HG02678 (cell line): ENCODE measurements at regions not wholly inside any gene's neighbourhood (a gene's known extent, or its start where the extent isn't known, plus 50 kb on each side); places are given as distances from the start of the nearest gene placed in this dataset.
A peak's percentile ranks its signal among the peaks of the same experiment; 100 is the strongest.

Experiments
- ATAC-seq: cut with Tn5 transposase; IDR thresholded peaks from one replicate; pipeline ENCODE4 v1.9.1; 2021; ENCODE audit warnings: mild to moderate bottlenecking, moderate library complexity; ENCODE audit not compliant: unreplicated experiment

DNA sequence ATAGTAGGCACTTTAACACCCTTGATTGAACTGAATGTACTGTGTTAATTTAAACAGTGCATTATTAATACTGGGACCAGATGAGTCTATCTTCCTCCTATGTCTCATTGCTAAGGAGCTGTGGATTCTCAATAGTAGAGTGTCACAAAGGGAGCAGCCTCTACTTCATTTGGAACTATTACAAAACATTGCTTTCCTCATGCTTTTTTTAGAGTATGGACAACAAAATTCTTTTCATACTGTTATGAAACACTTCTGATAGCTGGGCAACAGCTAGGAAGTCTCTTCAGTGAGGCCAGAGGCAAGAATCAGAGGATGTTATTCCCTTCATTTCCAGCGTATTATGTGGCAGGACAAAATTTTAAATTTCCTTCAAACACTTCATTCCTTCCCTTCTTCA, 160.8 kb downstream of the FBXO8 start:
- ATAC-seq, result no peak

DNA sequence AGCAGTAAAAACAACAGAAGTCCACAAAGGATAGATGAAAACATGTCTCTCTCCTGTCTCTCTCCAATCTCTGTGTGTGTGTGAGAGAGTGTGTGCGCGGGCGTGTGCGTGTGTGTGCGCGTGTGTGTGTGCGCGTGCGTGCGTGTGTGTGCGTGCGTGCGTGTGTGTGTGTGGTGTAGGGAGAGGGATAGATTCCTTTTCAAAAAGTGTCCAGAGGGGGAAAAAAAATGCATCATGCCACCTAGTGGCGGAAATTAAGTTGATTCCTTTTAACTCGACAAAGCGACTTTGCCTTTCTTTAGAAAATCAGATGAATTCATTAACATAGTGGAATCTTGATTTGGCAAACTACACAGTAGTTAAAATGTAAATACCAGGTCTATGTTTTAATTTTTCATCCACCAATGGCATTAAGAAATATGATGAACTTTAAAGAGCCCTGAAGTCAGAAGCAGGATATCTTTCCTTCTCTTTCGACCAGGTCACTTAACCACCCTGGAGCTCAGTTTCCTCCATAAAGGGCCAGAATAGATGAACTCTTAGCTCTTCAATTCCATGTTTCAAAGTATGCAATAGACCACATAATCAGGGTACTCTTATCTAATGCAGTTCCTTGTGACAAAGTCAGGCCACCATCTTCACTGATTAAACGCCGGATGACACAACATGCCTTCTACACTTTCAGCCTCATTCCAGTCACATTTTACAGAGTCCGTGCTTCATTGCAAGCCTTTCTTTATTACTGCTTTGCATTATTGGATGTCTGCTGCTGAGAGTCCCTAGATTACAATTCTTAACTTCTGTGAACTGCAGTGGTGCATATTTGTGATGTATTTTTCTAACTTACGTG, 162.8 kb downstream of the FBXO8 start:
- ATAC-seq, result peak; percentile 58

DNA sequence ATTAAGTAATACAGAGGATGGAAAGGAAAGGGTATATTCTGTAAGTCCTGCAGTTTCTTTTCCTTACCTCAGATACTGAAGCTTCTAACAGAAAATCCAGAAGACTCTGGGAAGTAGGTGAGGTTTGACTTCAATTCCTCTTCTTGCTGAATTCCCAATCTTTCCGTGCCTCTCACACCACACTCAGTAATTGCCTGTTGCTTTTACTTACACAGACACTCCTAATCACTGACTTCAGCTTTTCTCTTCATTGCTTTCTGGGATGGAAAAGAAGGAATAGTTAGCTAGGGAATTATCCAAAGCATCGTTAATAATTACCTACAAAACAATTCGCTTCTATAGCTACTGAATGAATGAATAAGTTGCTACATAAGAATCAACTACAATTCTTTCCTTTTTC, 163.6 kb downstream of the FBXO8 start:
- ATAC-seq, result no peak

DNA sequence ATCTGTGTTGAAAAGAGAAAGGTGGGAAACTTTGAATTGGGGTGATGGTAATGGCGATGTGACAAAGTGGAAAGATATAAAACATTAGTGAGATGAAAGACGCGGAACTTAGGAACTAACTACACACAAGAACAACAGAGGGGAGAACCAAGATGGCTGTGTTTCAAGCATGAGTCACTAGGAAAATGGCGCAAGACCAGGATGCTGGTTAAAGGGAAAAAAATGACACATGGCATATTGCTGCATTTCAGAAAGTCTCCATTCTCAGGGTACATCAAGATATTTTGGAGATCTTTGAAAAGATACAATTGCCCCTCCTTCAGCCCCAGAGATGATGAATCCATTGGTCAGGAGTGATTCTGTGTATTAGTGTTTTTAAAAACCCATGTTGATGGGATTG, 164.4 kb downstream of the FBXO8 start:
- ATAC-seq, result no peak

DNA sequence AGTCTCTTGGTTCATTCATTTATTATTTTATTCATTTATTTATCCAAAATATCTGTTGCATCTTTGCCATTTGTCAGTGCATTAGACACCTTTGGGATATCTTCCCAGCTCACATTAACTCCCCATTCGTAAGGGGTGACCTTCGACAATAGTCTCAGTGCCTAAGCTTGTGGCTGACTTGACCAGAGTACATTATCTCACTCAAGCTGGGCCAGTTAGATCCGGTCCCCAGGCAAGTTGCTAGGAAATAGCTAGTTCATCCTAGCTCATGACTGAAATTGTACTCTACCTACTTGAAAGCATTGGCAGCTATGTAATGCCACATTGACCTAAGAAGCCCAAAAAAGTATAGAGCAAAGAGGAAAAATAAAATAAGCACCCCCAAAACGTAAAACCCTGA, 165.3 kb downstream of the FBXO8 start:
- ATAC-seq, result no peak

DNA sequence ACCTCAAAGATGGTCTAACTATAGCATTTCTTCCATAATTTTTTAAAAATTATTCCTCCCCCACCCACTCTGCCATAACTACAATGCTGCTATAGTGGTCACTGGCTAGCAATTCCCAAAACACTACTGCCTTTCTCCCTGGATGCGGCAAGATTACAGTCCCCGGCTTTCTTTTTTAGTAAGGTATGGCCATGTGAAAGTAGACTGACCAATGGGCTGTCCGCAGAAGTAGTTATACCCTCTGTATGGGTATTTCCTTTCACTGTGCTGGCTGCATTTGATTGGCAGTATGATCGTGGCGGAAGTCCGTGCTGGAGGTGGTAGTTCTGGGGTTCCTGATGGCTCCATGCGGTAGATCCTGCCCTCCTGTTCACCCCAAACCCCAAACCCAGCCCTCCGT, 166.0 kb downstream of the FBXO8 start:
- ATAC-seq, result no peak

DNA sequence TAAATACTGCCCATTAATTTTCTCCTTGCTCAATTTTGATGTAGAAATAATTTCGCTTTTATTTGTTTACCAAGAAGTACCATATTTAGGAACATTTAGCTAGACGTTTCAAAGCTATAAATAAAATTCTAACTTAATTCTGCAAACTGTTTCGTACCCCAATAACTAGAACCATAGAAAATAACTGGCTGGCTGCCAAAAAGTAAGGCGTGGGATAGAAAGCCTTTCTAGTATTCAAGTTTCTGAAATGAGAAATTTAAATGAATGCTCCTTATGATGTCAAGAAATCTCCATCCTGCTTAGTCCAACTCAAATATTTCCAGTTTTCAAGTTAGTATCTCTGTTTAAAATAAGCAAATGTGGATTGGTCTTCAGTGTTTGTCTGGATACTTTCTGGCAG, 167.4 kb downstream of the FBXO8 start:
- no peak for ATAC-seq

DNA sequence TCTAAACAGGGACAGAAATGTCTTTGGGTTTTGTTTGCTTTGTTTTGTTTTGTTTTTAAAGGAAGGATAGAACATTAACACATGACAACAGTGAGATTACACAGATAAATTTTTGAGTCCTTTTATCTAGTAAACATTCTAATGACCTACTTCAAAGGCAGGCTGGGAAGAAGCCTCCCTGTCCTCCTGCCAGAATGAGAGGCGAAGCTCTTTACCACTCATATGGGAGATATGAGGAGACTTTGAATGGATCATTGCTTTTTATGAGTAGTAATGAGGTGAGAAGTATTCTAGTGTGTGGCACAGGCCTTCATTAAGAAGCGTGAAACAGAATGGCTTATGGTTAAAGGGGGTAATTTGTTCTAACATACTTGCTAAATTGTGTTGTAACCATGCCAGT, 172.0 kb downstream of the FBXO8 start:
- ATAC-seq, result no peak

DNA sequence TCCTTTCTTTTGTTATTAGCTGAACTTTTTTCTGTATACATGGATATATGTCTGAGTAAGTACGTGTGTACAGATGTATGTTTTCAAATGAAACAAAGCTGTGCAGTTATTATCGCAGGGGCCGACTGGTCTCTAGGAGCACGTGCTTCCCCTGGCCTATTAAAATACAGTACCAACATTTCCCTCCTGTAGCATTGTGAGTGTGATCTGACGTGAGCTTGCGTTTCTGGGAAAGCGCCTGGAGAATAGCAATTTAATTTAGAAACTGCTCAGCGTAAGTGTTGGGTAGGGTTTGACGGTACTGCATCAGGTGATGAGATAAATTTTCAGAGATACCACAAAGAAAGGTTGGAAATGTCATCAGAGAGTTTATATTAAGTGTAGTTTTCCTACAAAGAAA, 173.3 kb downstream of the FBXO8 start:
- no peak for ATAC-seq

DNA sequence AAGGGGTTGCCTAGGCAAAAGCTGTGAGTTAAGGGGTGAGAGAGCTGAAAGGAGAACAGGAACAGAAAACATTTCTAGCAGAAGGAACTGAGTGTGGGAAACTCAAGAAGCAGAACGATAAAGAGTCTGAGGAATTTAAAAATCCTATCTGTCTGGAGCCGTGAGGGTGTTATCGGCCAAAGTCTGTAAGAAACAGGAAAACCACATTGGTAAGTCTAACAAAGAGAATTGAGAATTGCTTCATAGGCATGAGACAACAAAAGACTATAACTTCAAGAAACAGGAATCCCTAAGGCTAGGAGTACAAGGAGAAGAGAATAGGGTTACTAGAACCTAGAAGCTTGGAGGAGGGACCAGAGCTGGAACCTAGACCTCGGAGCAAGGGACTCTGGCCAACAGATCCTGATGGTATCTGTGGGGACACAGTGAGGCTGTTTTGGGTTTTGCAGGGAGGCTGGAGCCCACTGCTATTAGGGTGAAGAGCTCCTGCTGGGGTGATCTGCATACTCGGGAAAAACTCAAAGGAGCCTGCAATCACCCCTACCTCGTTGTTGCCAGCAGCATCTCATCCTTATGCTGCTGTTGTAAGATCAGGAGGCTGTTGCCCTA, 175.6 kb downstream of the FBXO8 start:
- ATAC-seq, result no peak

DNA sequence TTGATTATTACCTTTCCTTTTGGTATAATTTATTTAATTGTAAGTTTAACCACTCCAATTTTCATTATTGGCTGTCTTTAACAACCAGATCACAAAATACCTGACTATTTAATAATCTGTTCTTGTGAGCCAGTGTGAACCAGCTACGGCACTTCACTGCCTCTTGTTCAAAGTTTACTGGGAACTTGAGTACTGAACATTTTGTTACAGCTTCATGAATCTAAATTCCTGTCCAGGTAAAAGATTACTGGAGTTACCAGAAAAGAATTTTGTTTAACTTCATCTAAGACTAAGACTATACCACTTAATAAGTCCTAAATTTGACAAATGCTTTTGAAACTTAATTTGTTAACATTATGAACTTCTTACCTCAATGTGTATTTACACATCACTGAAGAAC, 178.3 kb downstream of the FBXO8 start:
- no peak for ATAC-seq

DNA sequence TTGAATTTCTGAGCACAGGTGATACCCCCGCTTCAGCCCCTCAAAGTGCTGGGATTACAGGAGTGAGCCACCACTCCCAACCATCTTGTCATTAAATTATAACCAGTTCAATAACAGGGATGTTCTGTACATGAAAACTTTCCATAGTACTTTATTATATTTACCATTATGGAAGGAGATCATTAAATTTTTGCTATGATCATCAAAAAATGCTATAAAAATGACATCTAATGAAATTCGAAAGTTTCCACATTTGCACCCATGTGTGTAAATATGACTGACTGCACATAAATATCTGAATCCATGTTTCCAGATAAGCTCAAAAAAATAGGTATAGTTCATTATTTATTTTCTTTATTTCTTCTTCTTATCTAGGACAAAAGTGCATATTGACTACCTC, 182.6 kb downstream of the FBXO8 start:
- no peak for ATAC-seq

DNA sequence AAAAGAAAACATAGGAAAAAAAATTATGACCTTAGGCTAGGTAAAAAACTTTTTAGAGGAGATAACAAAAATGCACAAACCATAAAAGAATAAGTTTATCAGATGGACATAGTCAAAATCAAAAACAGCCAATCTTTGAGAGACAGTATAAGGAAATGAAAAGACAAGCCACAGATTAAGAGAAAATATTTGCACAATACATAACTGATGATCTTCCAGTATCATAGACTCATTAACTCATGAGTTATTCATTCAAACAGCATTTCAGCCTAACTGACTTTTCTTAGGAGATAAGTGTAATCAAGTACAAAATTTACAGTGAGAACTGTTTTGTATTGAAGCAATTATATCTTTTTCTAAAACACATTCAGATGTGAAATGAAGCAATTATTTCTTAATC, 183.8 kb downstream of the FBXO8 start:
- ATAC-seq, result no peak

DNA sequence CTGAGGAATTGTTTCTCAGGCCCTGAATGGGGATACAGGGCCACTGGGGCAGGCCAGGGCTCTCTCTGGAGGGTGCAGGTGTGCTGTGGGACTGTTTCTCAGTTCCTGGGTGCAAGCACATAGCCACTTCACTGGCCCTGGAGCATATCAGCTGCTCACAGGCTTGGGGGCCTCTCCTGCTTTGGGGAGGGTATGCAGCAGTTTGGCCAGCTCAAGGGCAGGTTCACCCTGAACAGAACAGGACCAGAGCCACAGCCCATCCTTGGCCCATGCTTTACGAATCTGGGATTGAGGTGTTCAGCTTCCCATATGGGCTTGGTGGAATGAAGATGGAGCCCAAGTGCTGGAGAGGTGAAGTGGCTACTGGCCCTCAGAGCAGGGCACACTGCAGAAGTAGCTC, 186.5 kb downstream of the FBXO8 start:
- ATAC-seq, result no peak

DNA sequence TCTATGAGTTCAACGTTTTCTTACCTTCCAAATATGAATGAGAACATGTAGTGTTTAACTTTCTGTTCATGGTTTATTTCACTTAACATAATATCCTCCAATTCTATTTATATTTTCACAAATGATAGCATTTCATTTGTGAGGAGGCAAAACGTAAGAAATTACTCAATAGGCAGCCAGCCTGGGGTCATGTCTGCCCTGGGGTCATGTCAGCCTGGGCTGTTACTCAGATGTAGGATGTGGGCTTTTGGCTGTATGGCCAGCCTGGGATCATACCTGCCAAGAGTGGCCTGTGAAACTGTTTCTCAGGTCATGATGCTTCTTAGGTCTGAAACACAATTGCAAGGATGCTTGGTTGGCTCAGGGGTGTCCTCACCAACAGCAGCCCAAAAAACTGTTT, 187.0 kb downstream of the FBXO8 start:
- no peak for ATAC-seq

DNA sequence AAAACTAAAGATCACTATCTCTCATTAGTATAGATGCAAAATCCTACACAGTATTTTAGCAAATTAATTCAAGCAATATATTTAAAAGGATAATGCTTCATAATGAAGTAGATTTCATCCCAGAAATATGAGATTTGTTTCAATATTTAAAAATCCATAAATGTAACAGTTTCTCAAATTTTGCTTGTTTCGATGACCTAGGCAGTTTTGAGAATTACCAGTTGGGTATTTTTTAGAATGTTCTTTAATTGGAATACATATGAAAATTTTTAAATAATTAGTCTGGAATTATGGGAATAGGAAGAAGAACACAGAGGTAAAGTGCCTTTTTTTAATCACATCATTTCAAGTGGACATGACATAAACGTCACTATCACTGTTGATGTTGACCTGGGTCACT, 192.3 kb downstream of the FBXO8 start:
- ATAC-seq, result no peak

DNA sequence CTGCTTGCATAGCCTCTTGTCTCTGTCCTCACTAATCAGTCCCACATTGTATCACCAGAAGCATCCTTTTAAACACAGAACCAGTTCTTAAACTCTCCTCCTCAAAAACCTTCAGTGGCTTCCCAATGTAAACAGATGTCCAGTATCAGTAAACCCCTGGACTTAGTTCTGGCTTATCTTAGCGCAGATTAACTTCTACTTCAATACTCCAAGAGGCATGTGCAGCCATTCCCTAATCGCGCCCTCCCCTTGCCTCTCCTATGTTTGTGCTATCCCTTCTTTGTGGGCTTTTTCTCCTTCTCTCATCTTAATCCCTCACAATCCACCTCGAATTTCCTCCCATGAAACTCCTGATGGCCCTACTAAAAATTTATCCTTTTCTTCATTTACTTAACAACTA, 193.8 kb downstream of the FBXO8 start:
- ATAC-seq, result no peak

DNA sequence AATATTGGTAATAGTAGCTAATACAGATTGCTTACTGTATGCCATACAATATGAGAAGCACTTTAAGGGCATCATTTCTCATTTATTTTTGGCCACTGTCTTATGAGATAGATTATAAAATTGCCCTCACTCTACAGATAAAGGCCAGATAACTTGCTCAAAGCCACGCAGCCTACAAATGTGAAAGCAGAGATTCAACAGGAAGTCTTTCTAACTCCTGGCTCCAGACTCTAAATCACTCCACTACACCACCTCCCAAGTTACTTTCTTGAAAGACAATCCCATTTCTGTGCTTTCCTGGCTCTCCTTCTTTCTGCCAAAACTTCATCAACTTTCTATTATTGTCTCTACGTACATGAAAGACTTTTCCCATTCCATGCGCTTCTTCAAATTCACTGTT, 194.7 kb downstream of the FBXO8 start:
- ATAC-seq, result no peak

DNA sequence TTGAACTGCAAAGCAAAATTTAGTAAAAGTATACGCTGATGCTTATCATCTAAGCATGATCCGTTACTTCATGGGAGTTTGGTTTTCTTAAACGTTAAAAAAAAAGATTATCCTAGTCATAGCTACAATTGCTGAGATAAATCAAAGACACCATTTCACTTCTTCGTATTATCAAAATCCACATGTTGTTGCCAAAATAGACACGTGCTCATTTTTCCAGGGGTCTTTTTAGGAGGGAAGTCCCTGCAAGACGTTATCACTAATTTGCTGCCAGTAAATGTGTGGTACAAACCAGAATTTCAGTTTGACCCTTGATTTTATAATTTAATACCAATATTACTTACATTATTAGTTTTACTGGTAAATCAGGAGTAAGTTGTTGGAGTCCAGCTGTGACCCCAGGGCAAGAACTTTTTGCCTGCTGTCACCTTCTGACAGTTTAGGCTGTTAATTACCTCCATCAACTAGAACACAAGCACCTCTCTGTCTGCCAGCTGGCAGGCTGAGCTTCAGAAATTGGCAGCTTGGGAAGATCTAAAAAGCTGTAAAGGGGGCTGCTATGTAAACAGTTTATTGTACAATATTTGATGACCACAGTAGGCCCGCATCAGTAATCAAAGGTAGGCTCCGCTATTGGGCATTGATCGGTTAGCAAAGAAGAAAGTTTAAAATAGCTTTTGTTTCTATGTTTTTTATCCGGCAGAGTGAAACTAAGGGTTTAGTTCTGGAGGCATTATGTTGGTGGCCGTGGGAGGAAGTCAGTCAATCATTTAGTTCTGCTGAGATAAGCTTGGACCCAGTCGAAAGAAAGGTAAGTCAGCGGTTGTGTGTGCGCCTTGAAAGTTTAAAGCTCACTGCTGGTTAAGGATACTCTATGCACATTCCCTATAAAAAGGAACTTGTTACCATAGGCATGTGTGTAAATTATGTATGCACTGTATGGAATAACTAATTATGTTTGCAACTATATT, 196.4 kb downstream of the FBXO8 start:
- no peak for ATAC-seq

DNA sequence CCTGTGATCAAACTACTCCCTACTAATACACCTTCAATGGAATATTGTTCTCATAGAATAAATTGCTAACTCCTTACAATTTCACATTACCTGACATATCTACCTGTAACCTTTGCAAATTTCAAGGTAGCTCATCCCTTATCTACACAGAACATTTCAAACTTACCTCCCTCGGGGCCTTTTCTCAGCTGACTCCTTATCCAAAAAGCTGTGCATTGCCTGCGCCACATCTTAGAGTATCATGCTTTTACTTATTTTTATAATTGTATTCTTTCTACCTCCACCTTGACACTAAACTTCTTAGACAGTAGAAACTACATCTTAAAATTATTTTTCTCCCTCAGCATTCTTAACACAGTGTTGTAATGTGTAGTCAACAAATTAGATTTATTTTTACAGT, 198.5 kb downstream of the FBXO8 start:
- no peak for ATAC-seq

DNA sequence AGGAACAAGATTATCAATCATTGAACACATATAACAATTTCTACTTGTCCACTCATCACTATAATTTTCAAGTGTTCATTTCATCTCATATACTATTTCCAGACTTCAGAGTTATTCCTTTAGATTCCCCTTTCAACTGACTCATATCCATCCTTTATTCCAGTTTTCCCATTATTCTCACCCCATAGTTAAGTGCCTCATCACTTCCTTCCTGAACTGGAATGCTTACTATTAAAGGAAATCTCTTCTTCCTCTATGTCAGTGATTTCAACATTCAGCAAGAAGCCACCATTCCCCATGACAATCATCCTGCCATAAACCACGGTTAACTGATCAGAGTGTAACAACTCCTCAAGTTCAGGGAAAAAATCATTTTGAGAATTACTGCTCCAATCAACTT, 198.9 kb downstream of the FBXO8 start:
- no peak for ATAC-seq

DNA sequence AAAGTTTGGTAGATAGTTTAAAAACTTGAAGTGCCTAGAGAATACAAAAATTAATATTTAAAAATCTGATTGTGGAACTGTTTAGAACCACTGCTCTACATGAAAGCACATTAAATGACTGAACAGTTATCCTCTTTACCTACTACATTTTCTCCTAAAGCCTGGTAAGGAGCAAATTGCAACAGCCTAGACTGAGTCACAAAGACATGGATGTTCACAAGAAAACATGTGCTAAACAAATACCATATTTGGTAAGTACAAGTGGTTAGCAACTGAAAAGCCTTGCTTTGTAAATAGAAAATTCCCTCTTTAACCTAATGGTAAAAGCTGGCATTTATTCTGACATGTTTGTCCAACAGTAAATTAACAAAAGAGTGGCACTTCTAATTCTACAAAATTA, 203.1 kb downstream of the FBXO8 start:
- no peak for ATAC-seq
